ENCODE measurements at regions not wholly inside any gene's neighbourhood (a gene's known extent, or its start where the extent isn't known, plus 50 kb on each side); places are given as distances from the start of the nearest gene placed in this dataset.

DNA sequence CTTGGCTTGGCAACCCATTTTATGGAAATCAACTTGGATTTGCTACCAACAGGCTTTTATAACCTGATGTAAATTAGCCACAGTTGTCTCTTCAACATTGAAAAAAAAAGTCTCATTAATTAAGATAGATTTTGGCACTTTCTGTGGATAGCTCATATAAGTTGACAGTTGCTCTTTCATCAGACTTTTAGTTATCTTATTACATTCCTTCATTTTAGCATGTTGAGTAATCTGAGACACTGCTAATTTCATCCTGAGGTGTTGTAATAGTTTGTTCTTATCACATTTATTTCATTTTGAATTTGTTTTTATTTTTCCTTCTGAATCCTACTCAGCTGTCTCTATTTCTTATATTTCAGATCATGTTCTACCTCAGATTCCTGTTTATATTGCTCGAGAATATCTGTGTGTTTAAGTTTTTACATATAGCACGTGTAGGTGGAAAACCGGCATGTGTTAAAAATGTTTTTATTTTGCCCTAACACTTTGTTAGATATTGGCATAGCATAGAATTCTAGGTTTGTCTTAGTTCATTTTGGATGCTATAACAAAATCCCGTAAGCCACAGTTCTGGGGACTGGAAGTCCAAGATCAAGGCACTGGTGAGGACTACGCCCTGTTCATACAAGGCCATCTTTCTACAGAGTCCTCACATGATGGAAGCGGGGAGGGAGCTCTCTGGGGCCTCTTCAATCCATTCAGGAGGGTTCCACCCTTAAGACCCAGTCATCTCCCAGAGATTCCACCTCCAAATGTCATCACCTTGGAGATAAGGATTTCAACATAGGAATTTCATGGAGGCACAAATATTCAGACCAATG lies 239.4 kb downstream of the COL4A1 start:
- no peak for DNase-seq
- CTCF ChIA-PET, result no interaction called here
- H3K27ac Mint-ChIP-seq (ENCODE audit: unreplicated experiment), result no peak overlapping the region
- no peaks in the 10 kb centered on the region for H3K27me3 Mint-ChIP-seq (ENCODE audit: unreplicated experiment)
- H3K36me3 Mint-ChIP-seq (ENCODE audit: insufficient read depth, unreplicated experiment), result no peaks in the 10 kb centered on the region
- H3K9me3 Mint-ChIP-seq (ENCODE audit: low read depth, unreplicated experiment), result no peaks in the 10 kb centered on the region
- no peak overlapping the region for H3K4me3 Mint-ChIP-seq (ENCODE audit: low read depth, unreplicated experiment)
- intact Hi-C loops (cut with micrococcal nuclease; ENCODE audit: unreplicated experiment), result no loop called here
- no peaks in the 10 kb centered on the region for H3K4me1 Mint-ChIP-seq (ENCODE audit: low read depth, unreplicated experiment)
- BruUV-seq (replicated peaks), result no TSS peak
- TF ChIP-seq, protein P1, sequence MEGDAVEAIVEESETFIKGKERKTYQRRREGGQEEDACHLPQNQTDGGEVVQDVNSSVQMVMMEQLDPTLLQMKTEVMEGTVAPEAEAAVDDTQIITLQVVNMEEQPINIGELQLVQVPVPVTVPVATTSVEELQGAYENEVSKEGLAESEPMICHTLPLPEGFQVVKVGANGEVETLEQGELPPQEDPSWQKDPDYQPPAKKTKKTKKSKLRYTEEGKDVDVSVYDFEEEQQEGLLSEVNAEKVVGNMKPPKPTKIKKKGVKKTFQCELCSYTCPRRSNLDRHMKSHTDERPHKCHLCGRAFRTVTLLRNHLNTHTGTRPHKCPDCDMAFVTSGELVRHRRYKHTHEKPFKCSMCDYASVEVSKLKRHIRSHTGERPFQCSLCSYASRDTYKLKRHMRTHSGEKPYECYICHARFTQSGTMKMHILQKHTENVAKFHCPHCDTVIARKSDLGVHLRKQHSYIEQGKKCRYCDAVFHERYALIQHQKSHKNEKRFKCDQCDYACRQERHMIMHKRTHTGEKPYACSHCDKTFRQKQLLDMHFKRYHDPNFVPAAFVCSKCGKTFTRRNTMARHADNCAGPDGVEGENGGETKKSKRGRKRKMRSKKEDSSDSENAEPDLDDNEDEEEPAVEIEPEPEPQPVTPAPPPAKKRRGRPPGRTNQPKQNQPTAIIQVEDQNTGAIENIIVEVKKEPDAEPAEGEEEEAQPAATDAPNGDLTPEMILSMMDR (IDR thresholded peaks at IDR 0.05; ENCODE audit: unreplicated experiment), result no peak

DNA sequence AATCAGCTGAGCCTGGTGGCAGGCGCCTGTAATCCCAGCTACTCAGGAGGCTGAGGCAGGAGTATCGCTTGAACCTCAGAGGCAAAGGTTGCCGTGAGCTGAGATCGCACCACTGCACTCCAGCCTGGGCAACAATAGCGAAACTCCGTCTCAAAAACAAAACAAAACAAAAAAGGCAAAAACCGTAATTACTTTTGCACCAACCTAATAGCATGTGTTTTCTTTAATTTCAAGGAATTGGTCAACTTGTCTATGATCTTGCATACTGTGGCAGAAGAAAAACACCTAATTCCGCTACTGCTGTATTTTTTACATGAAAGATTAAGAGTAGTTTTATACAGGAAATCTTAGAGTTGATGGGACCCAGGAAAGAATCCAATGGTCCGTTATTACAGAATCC lies 241.2 kb downstream of the COL4A1 start:
- no peaks in the 10 kb centered on the region for H3K27me3 Mint-ChIP-seq (ENCODE audit: unreplicated experiment)
- BruUV-seq (replicated peaks), result no TSS peak
- no peaks in the 10 kb centered on the region for H3K36me3 Mint-ChIP-seq (ENCODE audit: insufficient read depth, unreplicated experiment)
- TF ChIP-seq, protein P1 (IDR thresholded peaks at IDR 0.05; ENCODE audit: unreplicated experiment), result no peak
- no peaks in the 10 kb centered on the region for H3K4me1 Mint-ChIP-seq (ENCODE audit: low read depth, unreplicated experiment)
- no peak overlapping the region for H3K4me3 Mint-ChIP-seq (ENCODE audit: low read depth, unreplicated experiment)
- no peak for DNase-seq
- CTCF ChIA-PET, result no interaction called here
- H3K27ac Mint-ChIP-seq (ENCODE audit: unreplicated experiment), result no peak overlapping the region
- H3K9me3 Mint-ChIP-seq (ENCODE audit: low read depth, unreplicated experiment), result no peaks in the 10 kb centered on the region
- intact Hi-C loops (cut with micrococcal nuclease; ENCODE audit: unreplicated experiment), result no loop called here

- intact Hi-C loops (cut with micrococcal nuclease; ENCODE audit: unreplicated experiment), result no loop called here
- Mint-ChIP-seq H3K4me3 (ENCODE audit: low read depth, unreplicated experiment) (no peak overlapping the region), H3K9me3 (ENCODE audit: low read depth, unreplicated experiment) (no peaks in the 10 kb centered on the region), H3K36me3 (ENCODE audit: insufficient read depth, unreplicated experiment) (no peaks in the 10 kb centered on the region), H3K27ac (ENCODE audit: unreplicated experiment) (no peak overlapping the region), H3K4me1 (ENCODE audit: low read depth, unreplicated experiment) (no peaks in the 10 kb centered on the region), H3K27me3 (ENCODE audit: unreplicated experiment) (no peaks in the 10 kb centered on the region)
- no peak for DNase-seq
- TF ChIP-seq, protein P1 (IDR thresholded peaks at IDR 0.05; ENCODE audit: unreplicated experiment), result no peak
- BruUV-seq (replicated peaks), result no TSS peak
- CTCF ChIA-PET, result no interaction called here
Observed at GRCh38 chr13:110063490-110064421, 243.2 kb downstream of the COL4A1 start.

DNA sequence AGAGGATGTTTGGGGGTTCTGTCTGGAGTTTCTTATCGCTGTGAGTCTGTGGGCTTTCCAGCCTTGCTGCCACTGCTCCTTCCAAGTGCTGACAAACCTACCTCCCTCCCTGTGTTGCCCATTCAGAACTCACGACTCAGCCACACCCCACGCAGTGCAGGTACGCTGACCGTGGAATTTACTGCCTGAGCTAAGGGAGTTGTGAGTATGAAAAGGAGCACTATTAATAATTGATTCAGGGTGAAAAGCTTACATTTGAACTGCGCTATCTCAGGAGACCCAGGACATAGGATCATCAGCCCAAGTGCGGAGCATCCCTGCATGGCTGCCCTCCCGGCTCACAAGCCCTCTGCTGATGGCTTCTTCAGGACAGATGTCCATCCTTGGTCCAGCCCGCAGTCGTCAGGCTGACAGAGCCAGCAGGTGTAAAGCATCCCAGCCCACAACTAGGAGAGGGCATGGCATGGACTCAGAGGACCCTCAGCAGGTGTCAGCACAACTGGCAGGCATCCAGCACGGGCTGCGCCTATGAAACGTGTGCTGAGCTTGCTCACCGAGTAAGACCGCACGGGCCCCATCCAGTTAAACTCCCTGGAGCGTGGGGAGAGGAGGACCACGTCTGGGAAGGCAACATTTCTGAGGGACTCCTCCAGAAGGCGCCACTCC lies 244.0 kb downstream of the COL4A1 start:
- intact Hi-C loops (cut with micrococcal nuclease; ENCODE audit: unreplicated experiment), result no loop called here
- Mint-ChIP-seq H3K4me3 (ENCODE audit: low read depth, unreplicated experiment) (no peak overlapping the region), H3K36me3 (ENCODE audit: insufficient read depth, unreplicated experiment) (no peaks in the 10 kb centered on the region), H3K27ac (ENCODE audit: unreplicated experiment) (no peak overlapping the region), H3K27me3 (ENCODE audit: unreplicated experiment) (no peaks in the 10 kb centered on the region), H3K9me3 (ENCODE audit: low read depth, unreplicated experiment) (no peaks in the 10 kb centered on the region), H3K4me1 (ENCODE audit: low read depth, unreplicated experiment) (no peaks in the 10 kb centered on the region)
- CTCF ChIA-PET, result no interaction called here
- DNase-seq, result no peak
- BruUV-seq (replicated peaks), result no TSS peak
- TF ChIP-seq, protein P1 (IDR thresholded peaks at IDR 0.05; ENCODE audit: unreplicated experiment), result no peak

Measured in Calu3 (cell line).